ENCODE measurements at regions not wholly inside any gene's neighbourhood (a gene's known extent, or its start where the extent isn't known, plus 50 kb on each side); places are given as distances from the start of the nearest gene placed in this dataset.

- Histone ChIP-seq H3K27ac (no peak overlapping the region), H3K36me3 (no peaks in the 10 kb centered on the region), H3K4me1 (no peaks in the 10 kb centered on the region), H3K4me3 (no peak overlapping the region), H3K27me3 (no peaks in the 10 kb centered on the region), H3K9me3 (no peaks in the 10 kb centered on the region)
- DNase-seq: no peak
- intact Hi-C loops (cut with DNase I): no loop called here
- no peak for TF ChIP-seq CTCF (IDR thresholded peaks at IDR 0.05)
- no peak for ATAC-seq
- 75 to 81% methylated on average over 1 of the region's 1 CpG for WGBS, 2 donors
- no peak for FAIRE-seq
Observed at GRCh38 chr5:37962389-37962788, 122.5 kb upstream of the GDNF start.

- intact Hi-C loops (cut with DNase I): no loop called here
- Histone ChIP-seq H3K4me1 (no peaks in the 10 kb centered on the region), H3K36me3 (no peaks in the 10 kb centered on the region), H3K4me3 (no peak overlapping the region), H3K27ac (no peak overlapping the region), H3K9me3 (no peaks in the 10 kb centered on the region), H3K27me3 (no peaks in the 10 kb centered on the region)
- DNase-seq: no peak
- FAIRE-seq: no peak
- ATAC-seq: no peak
- TF ChIP-seq CTCF (IDR thresholded peaks at IDR 0.05): no peak
- 57 to 63% methylated on average over 1 of the region's 1 CpG for WGBS, 2 donors
Observed at GRCh38 chr5:37957218-37957617, 117.4 kb upstream of the GDNF start.

DNA sequence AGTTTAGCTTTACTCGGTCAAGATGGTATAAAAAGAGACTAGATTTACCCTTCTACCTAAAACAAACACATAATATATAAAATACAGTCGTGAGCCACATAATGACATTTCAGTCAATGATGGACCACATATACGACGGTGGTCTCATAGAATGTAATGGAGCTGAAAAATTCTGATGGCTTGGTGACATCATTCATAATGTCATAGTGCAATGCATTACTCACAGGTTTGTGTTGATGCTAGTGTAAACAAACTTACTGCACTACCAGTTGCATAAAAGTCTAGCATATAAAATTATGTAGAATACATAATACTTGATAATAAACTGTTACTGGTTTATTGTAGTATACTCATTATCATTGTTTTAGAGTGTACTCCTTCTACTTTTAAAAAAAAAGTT is 115.9 kb upstream of the GDNF start:
- H3K36me3 ChIP-seq: no peaks in the 10 kb centered on the region
- intact Hi-C loops (cut with DNase I): no loop called here
- DNase-seq: no peak
- H3K4me1 ChIP-seq: no peaks in the 10 kb centered on the region
- no peak for FAIRE-seq
- H3K9me3 ChIP-seq: no peaks in the 10 kb centered on the region
- no peak for TF ChIP-seq CTCF (IDR thresholded peaks at IDR 0.05)
- H3K27ac ChIP-seq: no peak overlapping the region
- no peaks in the 10 kb centered on the region for H3K27me3 ChIP-seq
- no peak overlapping the region for H3K4me3 ChIP-seq
- ATAC-seq: no peak
- WGBS, 2 donors: 74 to 83% methylated on average over 4 of the region's 4 CpGs

- H3K9me3 ChIP-seq: no peaks in the 10 kb centered on the region
- intact Hi-C loops (cut with DNase I): no loop called here
- ATAC-seq (no peak), DNase-seq (no peak), FAIRE-seq (no peak)
- no peak overlapping the region for H3K4me3 ChIP-seq
- H3K27me3 ChIP-seq: no peaks in the 10 kb centered on the region
- H3K27ac ChIP-seq: no peak overlapping the region
- H3K36me3 ChIP-seq: no peaks in the 10 kb centered on the region
- H3K4me1 ChIP-seq: no peaks in the 10 kb centered on the region
- TF ChIP-seq CTCF (IDR thresholded peaks at IDR 0.05): no peak
Observed at GRCh38 chr5:37954561-37954960, 114.7 kb upstream of the GDNF start.

- no peak for TF ChIP-seq CTCF (IDR thresholded peaks at IDR 0.05)
- ATAC-seq (no peak), DNase-seq (no peak), FAIRE-seq (no peak)
- Histone ChIP-seq H3K27ac (no peak overlapping the region), H3K4me1 (no peaks in the 10 kb centered on the region), H3K36me3 (no peaks in the 10 kb centered on the region), H3K27me3 (no peaks in the 10 kb centered on the region), H3K4me3 (no peak overlapping the region), H3K9me3 (no peaks in the 10 kb centered on the region)
- 82 to 88% methylated on average over 32 of the region's 32 CpGs for WGBS, 2 donors
- intact Hi-C loops (cut with DNase I): no loop called here
Observed at GRCh38 chr5:37951946-37952721, 112.3 kb upstream of the GDNF start.

Data from pancreas (tissue), 10 donors.